ENCODE measurements at regions not wholly inside any gene's neighbourhood (a gene's known extent, or its start where the extent isn't known, plus 50 kb on each side); places are given as distances from the start of the nearest gene placed in this dataset.

- TF ChIP-seq CTCF (IDR thresholded peaks at IDR 0.05 in 2 of 3, conservative IDR thresholded peaks at IDR 0.05 in 1 of 3; ENCODE audit: borderline replicate concordance in 1 of 3, insufficient read depth in 1 of 3, low read depth in 2 of 3, low read length in 2 of 3), result no peak
- no peak for TF ChIP-seq POLR2A (IDR thresholded peaks at IDR 0.05; ENCODE audit: borderline replicate concordance, extremely low read depth, insufficient read depth, insufficient read length)
- no peak for TF ChIP-seq ZNF274 (IDR thresholded peaks at IDR 0.05; ENCODE audit: low read depth, low read length)
- TF ChIP-seq EZH2 (IDR thresholded peaks at IDR 0.05), result no peak
- no peak for TF ChIP-seq EZH2phosphoT487 (IDR thresholded peaks at IDR 0.05; ENCODE audit: borderline replicate concordance)
- no peak for TF ChIP-seq ATF3 (IDR thresholded peaks at IDR 0.05)
These were observed 480.0 kb upstream of the ZEB2 start for GRCh38 chr2:144999936-145000335.
